Esophagus muscularis mucosa (tissue), 4 donors: ENCODE measurements at regions not wholly inside any gene's neighbourhood (a gene's known extent, or its start where the extent isn't known, plus 50 kb on each side); places are given as distances from the start of the nearest gene placed in this dataset.
"Not testable (repeated sequence)": the region's sequence is repeated elsewhere in the genome, so short reads cannot be mapped to it uniquely, and the experiment has no call there.

ENCODE experiments used
- DNase-seq: peaks from one replicate; pipeline ENCODE4 v3.0.0-alpha.2; 2017; ENCODE audit errors: extremely low spot score
- H3K27ac ChIP-seq, 4 donors: fragments of 200-600 bp; sonication (generic); replicated peaks in 1 of 4; 1 replicate in 3 of 4; 2 replicates in 1 of 4; pipeline ENCODE4 v1.5.1; 2016 to 2019; ENCODE audit warnings: mild to moderate bottlenecking in 1 of 4
- H3K27me3 ChIP-seq, 4 donors: fragments of 200-600 bp; sonication (generic); one replicate each; pipeline versions ENCODE4 v1.5.1 to v1.6.0; 2016 to 2019
- H3K36me3 ChIP-seq, 4 donors: fragments of 200-600 bp; sonication (generic); one replicate each; pipeline ENCODE4 v1.5.1; 2016 to 2019
- H3K4me1 ChIP-seq, 4 donors: fragments of 200-600 bp; sonication (generic); one replicate each; pipeline ENCODE4 v1.5.1; 2016 to 2019
- H3K4me3 ChIP-seq, 4 donors: fragments of 200-600 bp; sonication (generic); 1 replicate in 2 of 4; 2 replicates in 2 of 4; pipeline ENCODE4 v1.5.1; 2016 to 2019; ENCODE audit warnings: mild to moderate bottlenecking in 4 of 4, moderate library complexity in 1 of 4
- H3K9me3 ChIP-seq, 4 donors: fragments of 200-600 bp; sonication (generic); 1 replicate in 3 of 4; 2 replicates in 1 of 4; pipeline ENCODE4 v1.5.1; 2016 to 2019
- CTCF ChIP-seq, 3 experiments: fragments of 200-600 bp in 2 of 3; fragments of 450-650 bp in 1 of 3; sonication (generic) in 2 of 3; IDR thresholded peaks; one replicate each; pipeline ENCODE4 v1.5.1; 2017 to 2019; ENCODE audit warnings: antibody characterized with exemption in 3 of 3, mild to moderate bottlenecking in 2 of 3, moderate library complexity in 1 of 3
- EP300 ChIP-seq: sonication (generic); formaldehyde crosslinking; IDR thresholded peaks from one replicate; pipeline ENCODE4 v1.6.1; 2017; ENCODE audit warnings: antibody characterized with exemption
- POLR2A ChIP-seq: fragments of 450-650 bp; IDR thresholded peaks from one replicate; pipeline ENCODE4 v1.6.1; 2017; ENCODE audit warnings: antibody characterized with exemption, moderate library complexity, mild to moderate bottlenecking, low read depth
- POLR2AphosphoS5 ChIP-seq, 2 donors: sonication (generic); formaldehyde crosslinking; IDR thresholded peaks; one replicate each; pipeline ENCODE4 v1.6.1; 2017; ENCODE audit warnings: antibody characterized with exemption in 2 of 2
- WGBS: methylation state at CpG from one replicate; pipeline ENCODE4 v1.1.5; 2018; 5-methylcytosine and 5-hydroxymethylcytosine counted together
- intact Hi-C: fragments of 100-400 bp; cut with DNase I; formaldehyde crosslinking; loops from one replicate; pipeline ENCODE4 v1.15.1; 2023

GRCh38 chr17:437545-437944 lies 84.9 kb upstream of the RPH3AL start:
- WGBS = 100% methylated on average over 2 of the region's 2 CpGs
- H3K27me3 ChIP-seq = no peaks in the 10 kb centered on the region
- peaks cover 0 to 14% (median 10%) of the 10 kb centered on the region in 4 donors for H3K36me3 ChIP-seq
- intact Hi-C loops = no loop called here
- no peak overlapping the region for H3K4me3 ChIP-seq
- H3K4me1 ChIP-seq = no peaks in the 10 kb centered on the region
- H3K27ac ChIP-seq = no peak overlapping the region
- DNase-seq = no peak
- TF ChIP-seq POLR2AphosphoS5 (IDR thresholded peaks at IDR 0.05) (no peak), CTCF (IDR thresholded peaks at IDR 0.05) (no peak), EP300 (no peak)
- H3K9me3 ChIP-seq = no peaks in the 10 kb centered on the region

- intact Hi-C loops = no loop called here
- WGBS = 92% methylated on average over 7 of the region's 7 CpGs
These were observed 84.0 kb upstream of the RPH3AL start for GRCh38 chr17:436571-436970.

GRCh38 chr17:432471-432870 lies 79.9 kb upstream of the RPH3AL start:
- 63% methylated on average over 2 of the region's 2 CpGs for whole genome bisulfite sequencing
- H3K27ac ChIP-seq, H3K4me1 ChIP-seq, H3K4me3 ChIP-seq, DNase-seq, H3K36me3 ChIP-seq, intact Hi-C loops, H3K27me3 ChIP-seq: not testable (repeated sequence)
- peaks cover 0 to 12% (median 6%) of the 10 kb centered on the region in 4 donors for H3K9me3 ChIP-seq

More at GRCh38 chr17:436571-436970, 84.0 kb upstream of the RPH3AL start:
- H3K36me3 ChIP-seq = peaks cover 0 to 4% (median 2%) of the 10 kb centered on the region in 4 donors
- H3K9me3 ChIP-seq = no peaks in the 10 kb centered on the region
- no peak for DNase-seq
- no peaks in the 10 kb centered on the region for H3K4me1 ChIP-seq
- H3K27ac ChIP-seq = no peak overlapping the region
- no peaks in the 10 kb centered on the region for H3K27me3 ChIP-seq
- no peak for TF ChIP-seq EP300
- TF ChIP-seq POLR2A = no peak
- no peak for TF ChIP-seq POLR2AphosphoS5 (IDR thresholded peaks at IDR 0.05)
- no peak overlapping the region for H3K4me3 ChIP-seq

GRCh38 chr17:431494-431893 lies 78.9 kb upstream of the RPH3AL start:
- no peaks in the 10 kb centered on the region for H3K36me3 ChIP-seq
- 92% methylated on average over 4 of the region's 4 CpGs for WGBS
- no peaks in the 10 kb centered on the region for H3K4me1 ChIP-seq
- intact Hi-C loops = no loop called here
- TF ChIP-seq EP300 = no peak
- no peak for TF ChIP-seq POLR2A
- TF ChIP-seq CTCF (IDR thresholded peaks at IDR 0.05) = no peak
- TF ChIP-seq POLR2AphosphoS5 (IDR thresholded peaks at IDR 0.05) = no peak
- H3K27ac ChIP-seq = no peak overlapping the region
- no peak for DNase-seq
- H3K4me3 ChIP-seq = no peak overlapping the region
- H3K27me3 ChIP-seq = no peaks in the 10 kb centered on the region
- H3K9me3 ChIP-seq = peaks cover 0 to 12% (median 6%) of the 10 kb centered on the region in 4 donors

- H3K27me3 ChIP-seq = peaks cover 0 to 3% (median 0%) of the 10 kb centered on the region in 4 donors
- intact Hi-C loops = no loop called here
- WGBS = 93% methylated on average over 8 of the region's 8 CpGs
- H3K27ac ChIP-seq = no peak overlapping the region
- TF ChIP-seq EP300 (no peak), POLR2A (no peak), POLR2AphosphoS5 (IDR thresholded peaks at IDR 0.05) (no peak), CTCF (IDR thresholded peaks at IDR 0.05) (no peak)
- no peaks in the 10 kb centered on the region for H3K4me1 ChIP-seq
- H3K9me3 ChIP-seq = peaks cover 0 to 12% (median 6%) of the 10 kb centered on the region in 4 donors
- no peaks in the 10 kb centered on the region for H3K36me3 ChIP-seq
- no peak for DNase-seq
- no peak overlapping the region for H3K4me3 ChIP-seq
These were observed 77.0 kb upstream of the RPH3AL start for GRCh38 chr17:429589-429988.

GRCh38 chr17:428414-428813 lies 75.8 kb upstream of the RPH3AL start:
- H3K36me3 ChIP-seq = no peaks in the 10 kb centered on the region
- no peak for DNase-seq
- 96% methylated on average over 3 of the region's 3 CpGs for WGBS
- TF ChIP-seq EP300 = no peak
- TF ChIP-seq POLR2A = no peak
- TF ChIP-seq POLR2AphosphoS5 (IDR thresholded peaks at IDR 0.05) = no peak
- no peak for TF ChIP-seq CTCF (IDR thresholded peaks at IDR 0.05)
- no peaks in the 10 kb centered on the region for H3K4me1 ChIP-seq
- intact Hi-C loops = no loop called here
- peaks cover 0 to 12% (median 6%) of the 10 kb centered on the region in 4 donors for H3K9me3 ChIP-seq
- H3K27ac ChIP-seq = no peak overlapping the region
- peaks cover 0 to 3% (median 0%) of the 10 kb centered on the region in 4 donors for H3K27me3 ChIP-seq
- H3K4me3 ChIP-seq = no peak overlapping the region
